Osteocyte (in vitro differentiated cells): ENCODE measurements at regions not wholly inside any gene's neighbourhood (a gene's known extent, or its start where the extent isn't known, plus 50 kb on each side); places are given as distances from the start of the nearest gene placed in this dataset.

Source experiments
- DNase-seq: peaks from one replicate; pipeline ENCODE4 v3.0.0; 2021; ENCODE audit warnings: mixed read lengths; ENCODE audit not compliant: unreplicated experiment; ENCODE audit errors: extremely low spot score
- H3K27ac Mint-ChIP-seq: one replicate; pipeline ENCODE4 v1.8.0; 2021; ENCODE audit warnings: mild to moderate bottlenecking, mixed read lengths; ENCODE audit not compliant: unreplicated experiment
- H3K27me3 Mint-ChIP-seq: one replicate; pipeline ENCODE4 v1.8.0; 2021; ENCODE audit warnings: mixed read lengths; ENCODE audit not compliant: unreplicated experiment
- H3K36me3 Mint-ChIP-seq: one replicate; pipeline ENCODE4 v1.8.0; 2021; ENCODE audit warnings: mixed read lengths; ENCODE audit not compliant: unreplicated experiment
- H3K4me1 Mint-ChIP-seq: one replicate; pipeline ENCODE4 v1.8.0; 2021; ENCODE audit warnings: mixed read lengths; ENCODE audit not compliant: unreplicated experiment
- H3K4me3 Mint-ChIP-seq: one replicate; pipeline ENCODE4 v1.8.0; 2021; ENCODE audit warnings: mild to moderate bottlenecking, moderate library complexity, mixed read lengths; ENCODE audit not compliant: unreplicated experiment
- H3K9me3 Mint-ChIP-seq: one replicate; pipeline ENCODE4 v1.8.0; 2021; ENCODE audit warnings: mixed read lengths; ENCODE audit not compliant: unreplicated experiment
- CTCF ChIP-seq: fragments of 200-600 bp; sonication (generic); IDR thresholded peaks from 2 replicates; pipeline ENCODE4 v1.5.0; 2021; ENCODE audit warnings: antibody characterized with exemption, mild to moderate bottlenecking, moderate library complexity

- Mint-ChIP-seq H3K36me3 (no peaks in the 10 kb centered on the region), H3K27ac (no peak overlapping the region), H3K27me3 (no peaks in the 10 kb centered on the region), H3K4me3 (no peak overlapping the region), H3K4me1 (no peaks in the 10 kb centered on the region), H3K9me3 (peaks cover 5% of the 10 kb centered on the region)
- TF ChIP-seq CTCF: no peak
- no peak for DNase-seq
Observed at GRCh38 chr13:90910018-90910639, 437.4 kb upstream of the MIR17HG start.

- Mint-ChIP-seq H3K27ac (no peak overlapping the region), H3K4me1 (no peaks in the 10 kb centered on the region), H3K4me3 (no peak overlapping the region), H3K27me3 (no peaks in the 10 kb centered on the region), H3K36me3 (no peaks in the 10 kb centered on the region), H3K9me3 (no peaks in the 10 kb centered on the region)
- DNase-seq: no peak
- no peak for TF ChIP-seq CTCF
Observed at GRCh38 chr13:90912247-90912646, 435.2 kb upstream of the MIR17HG start.

- no peak overlapping the region for H3K4me3 Mint-ChIP-seq
- DNase-seq: no peak
- H3K27me3 Mint-ChIP-seq: no peaks in the 10 kb centered on the region
- no peak for TF ChIP-seq CTCF
- no peaks in the 10 kb centered on the region for H3K9me3 Mint-ChIP-seq
- H3K36me3 Mint-ChIP-seq: no peaks in the 10 kb centered on the region
- peaks cover 10% of the 10 kb centered on the region for H3K4me1 Mint-ChIP-seq
- H3K27ac Mint-ChIP-seq: peak overlapping the region; percentile 60
Observed at GRCh38 chr13:90918536-90918935, 429.0 kb upstream of the MIR17HG start.

- DNase-seq: no peak
- H3K27ac Mint-ChIP-seq: peak overlapping the region; percentile 60
Observed at GRCh38 chr13:90919153-90919552, 428.3 kb upstream of the MIR17HG start.

GRCh38 chr13:90926459-90926858, 421.0 kb upstream of the MIR17HG start:
- H3K36me3 Mint-ChIP-seq: no peaks in the 10 kb centered on the region
- H3K27ac Mint-ChIP-seq: no peak overlapping the region
- H3K27me3 Mint-ChIP-seq: no peaks in the 10 kb centered on the region
- peaks cover 3% of the 10 kb centered on the region for H3K9me3 Mint-ChIP-seq
- no peak for DNase-seq
- H3K4me3 Mint-ChIP-seq: no peak overlapping the region
- no peak for TF ChIP-seq CTCF
- H3K4me1 Mint-ChIP-seq: no peaks in the 10 kb centered on the region

More at GRCh38 chr13:90919153-90919552, 428.3 kb upstream of the MIR17HG start:
- Mint-ChIP-seq H3K36me3 (no peaks in the 10 kb centered on the region), H3K4me1 (peaks cover 10% of the 10 kb centered on the region), H3K27me3 (no peaks in the 10 kb centered on the region), H3K4me3 (no peak overlapping the region), H3K9me3 (no peaks in the 10 kb centered on the region)
- TF ChIP-seq CTCF: no peak
